SK-N-SH (cell line): ENCODE measurements at regions not wholly inside any gene's neighbourhood (a gene's known extent, or its start where the extent isn't known, plus 50 kb on each side); places are given as distances from the start of the nearest gene placed in this dataset.

Source experiments
- CTCF ChIA-PET: fragments of 300-600, 350-600 bp; formaldehyde crosslinking; extraction: SDS; loops from one replicate; lab custom pipeline; 2021; lab: Yijun Ruan, JAX
- POLR2A ChIA-PET: fragments of 350-600 bp; sonication (Branson Sonifier 250); formaldehyde crosslinking; extraction: SDS; loops from one replicate; lab custom pipeline; 2020; ENCODE audit warnings: antibody characterized with exemption, inconsistent platforms; lab: Yijun Ruan, JAX
- DNase-seq: peaks from one replicate; pipeline ENCODE4 v3.0.0; 2012
- H2AFZ ChIP-seq: fragments of 200-600 bp; sonication (generic); 2 replicates; pipeline ENCODE4 v1.8.1; 2016; ENCODE audit warnings: antibody characterized with exemption, mild to moderate bottlenecking, low read depth
- H3F3A ChIP-seq: fragments of 200-600 bp; sonication (generic); replicated peaks from 2 replicates; pipeline ENCODE3; 2016; ENCODE audit warnings: antibody characterized with exemption, mild to moderate bottlenecking; ENCODE audit not compliant: insufficient read depth
- H3K27ac ChIP-seq, 2 experiments: fragments of 200-500 bp in 1 of 2; fragments of 200-600 bp in 1 of 2; sonication (Bioruptor generic) in 1 of 2; sonication (generic), shearing (Covaris generic) in 1 of 2; 2 replicates each; pipeline versions ENCODE4 v1.5.1 to v1.6.1; 2014 to 2016; ENCODE audit warnings: low read depth in 2 of 2, inconsistent platforms in 1 of 2, low read length in 1 of 2, mild to moderate bottlenecking in 1 of 2, mixed read lengths in 1 of 2
- H3K27me3 ChIP-seq: fragments of 200-600 bp; sonication (generic), shearing (Covaris generic); 2 replicates; pipeline ENCODE4 v1.6.1; 2016; ENCODE audit warnings: mixed run types; ENCODE audit not compliant: insufficient read depth
- H3K36me3 ChIP-seq, 2 experiments: fragments of 200-500 bp in 1 of 2; fragments of 200-600 bp in 1 of 2; sonication (Bioruptor generic) in 1 of 2; sonication (generic) in 1 of 2; replicated peaks in 1 of 2; 2 replicates each; pipeline versions ENCODE3 to v1.5.1; 2014 to 2016; ENCODE audit warnings: low read length in 1 of 2, mild to moderate bottlenecking in 1 of 2; ENCODE audit not compliant: insufficient read depth in 2 of 2, control insufficient read depth in 1 of 2
- H3K4me1 ChIP-seq, 2 experiments: fragments of 200-500 bp in 1 of 2; fragments of 200-600 bp in 1 of 2; sonication (Bioruptor generic) in 1 of 2; sonication (generic), shearing (Covaris generic) in 1 of 2; 2 replicates each; pipeline versions ENCODE4 v1.5.1 to v1.6.1; 2014 to 2016; ENCODE audit warnings: low read depth in 1 of 2, low read length in 1 of 2, mixed run types in 1 of 2; ENCODE audit not compliant: insufficient read depth in 2 of 2, control insufficient read depth in 1 of 2
- H3K4me2 ChIP-seq: fragments of 200-600 bp; sonication (generic), shearing (Covaris generic); 2 replicates; pipeline ENCODE4 v1.6.1; 2017; ENCODE audit warnings: mixed run types
- H3K4me3 ChIP-seq, 2 experiments: fragments of 200-500 bp in 1 of 2; fragments of 200-600 bp in 1 of 2; sonication (Bioruptor generic) in 1 of 2; sonication (generic), shearing (Covaris generic) in 1 of 2; 2 replicates each; pipeline versions ENCODE4 v1.5.1 to v1.8.1; 2014 to 2016; ENCODE audit warnings: low read depth in 2 of 2, inconsistent platforms in 1 of 2, low read length in 1 of 2, mild to moderate bottlenecking in 1 of 2, mixed read lengths in 1 of 2, moderate library complexity in 1 of 2
- H3K79me2 ChIP-seq: fragments of 200-600 bp; sonication (generic); 2 replicates; pipeline ENCODE4 v1.8.1; 2017; ENCODE audit warnings: mild to moderate bottlenecking; ENCODE audit not compliant: insufficient read depth
- H3K9ac ChIP-seq: fragments of 200-600 bp; sonication (generic); 2 replicates; pipeline ENCODE4 v1.6.1; 2017; ENCODE audit warnings: mixed run types
- H3K9me2 ChIP-seq: fragments of 200-600 bp; sonication (generic); 2 replicates; pipeline ENCODE4 v1.6.1; 2017; ENCODE audit warnings: mixed run types
- H3K9me3 ChIP-seq: fragments of 200-600 bp; sonication (generic); 2 replicates; pipeline ENCODE4 v1.6.1; 2017; ENCODE audit warnings: mixed run types, mild to moderate bottlenecking, moderate library complexity
- H4K20me1 ChIP-seq: fragments of 200-600 bp; sonication (generic); 2 replicates; pipeline ENCODE4 v1.6.1; 2017; ENCODE audit warnings: mild to moderate bottlenecking, mixed run types; ENCODE audit not compliant: insufficient read depth
- EZH2phosphoT487 ChIP-seq: fragments of 200-600 bp; sonication (generic); IDR thresholded peaks from 2 replicates; pipeline ENCODE4 v1.6.1; 2017; ENCODE audit warnings: low read depth, mixed run types, mild to moderate bottlenecking, antibody characterized with exemption, moderate library complexity, borderline replicate concordance
- FOXJ3 ChIP-seq: sonication (generic); formaldehyde crosslinking; IDR thresholded peaks from 2 replicates; pipeline ENCODE4 v1.5.1; 2020; ENCODE audit warnings: mild to moderate bottlenecking, missing genetic modification reagents
- FOXM1 ChIP-seq: IDR thresholded peaks from 2 replicates; pipeline ENCODE4 v1.4.0; 2012; ENCODE audit warnings: low read depth, mild to moderate bottlenecking
- PBX3 ChIP-seq: IDR thresholded peaks from 2 replicates; pipeline ENCODE4; 2012
- POLR2AphosphoS5 ChIP-seq: IDR thresholded peaks from 2 replicates; pipeline ENCODE4 v1.6.1; 2012; ENCODE audit warnings: low read depth, low read length
- RAD21 ChIP-seq: IDR thresholded peaks from 2 replicates; pipeline ENCODE4 v1.6.1; 2012; ENCODE audit warnings: mild to moderate bottlenecking, low read length
- RCOR1 ChIP-seq: fragments of 150-350 bp; IDR thresholded peaks from 2 replicates; pipeline ENCODE4 v1.6.1; 2017; ENCODE audit warnings: antibody characterized with exemption, low read length
- REST ChIP-seq: IDR thresholded peaks from 2 replicates; pipeline ENCODE4 v1.6.1; 2012; ENCODE audit warnings: mild to moderate bottlenecking, low read depth, low read length, moderate library complexity
- RXRA ChIP-seq: IDR thresholded peaks from 2 replicates; pipeline ENCODE4 v1.4.0; 2012; ENCODE audit warnings: low read depth, mild to moderate bottlenecking, borderline replicate concordance
- SIN3A ChIP-seq: IDR thresholded peaks from 2 replicates; pipeline ENCODE4 v1.6.1; 2012; ENCODE audit warnings: low read depth, mild to moderate bottlenecking, low read length, moderate library complexity, borderline replicate concordance
- SMC3 ChIP-seq: IDR thresholded peaks from 2 replicates; pipeline ENCODE4 v1.6.1; 2012; ENCODE audit warnings: low read depth, low read length, improper control_type of control experiment
- TAF1 ChIP-seq: IDR thresholded peaks from 2 replicates; pipeline ENCODE4 v1.6.1; 2012; ENCODE audit warnings: low read depth, mild to moderate bottlenecking, low read length, moderate library complexity, borderline replicate concordance
- TCF12 ChIP-seq: IDR thresholded peaks from 2 replicates; pipeline ENCODE4 v1.4.0; 2012
- WGBS: methylation state at CpG from one replicate; pipeline ENCODE4 v1.1.6; 2017; ENCODE audit warnings: low lambda C conversion rate; 5-methylcytosine and 5-hydroxymethylcytosine counted together
- TF ChIP-seq, protein P1 (sequence below): IDR thresholded peaks from 2 replicates; pipeline ENCODE4 v1.4.0; 2012; ENCODE audit warnings: low read depth, borderline replicate concordance
- TF ChIP-seq, protein P2 (sequence below): IDR thresholded peaks from 2 replicates; pipeline ENCODE4 v1.4.0; 2012; ENCODE audit warnings: low read depth
- TF ChIP-seq, protein P3 (sequence below): IDR thresholded peaks from 2 replicates; pipeline ENCODE4 v1.4.0; 2012; ENCODE audit warnings: low read depth, borderline replicate concordance

DNA sequence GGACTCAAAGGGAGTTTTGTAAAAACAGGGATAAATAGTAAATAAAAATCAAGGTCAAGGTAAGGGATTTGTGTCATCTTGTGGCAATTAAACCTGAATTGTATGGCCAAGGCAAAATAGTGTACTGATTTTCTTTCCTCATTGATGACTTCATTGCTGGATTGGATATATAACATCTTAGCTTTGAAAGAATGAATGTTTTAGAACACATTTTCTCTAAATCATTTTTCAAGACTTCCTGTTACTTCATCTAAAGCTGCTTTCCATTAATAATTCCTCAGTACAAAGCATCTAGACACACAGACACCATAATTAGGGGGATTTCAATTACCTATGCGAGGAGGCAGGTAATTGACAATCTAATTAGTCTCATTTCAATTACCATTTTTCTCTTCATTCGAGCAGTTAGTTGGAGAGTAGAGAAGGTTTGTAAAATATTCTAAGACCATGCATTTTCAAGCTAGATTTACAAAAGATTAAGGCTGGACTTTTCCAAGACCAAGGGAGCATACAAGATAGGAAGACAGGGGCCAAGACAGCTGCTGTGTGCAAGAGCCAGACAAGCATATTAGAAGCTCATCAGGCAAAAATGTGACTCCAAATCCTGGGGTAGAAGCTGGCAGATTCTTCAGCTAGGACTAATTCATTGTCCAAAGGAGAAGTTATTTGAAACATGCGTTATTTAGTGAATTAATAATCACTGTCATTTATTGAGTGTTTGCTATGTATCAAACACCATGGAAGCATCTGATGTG, 253.6 kb downstream of the EPHA4 start:
- H3K27me3 ChIP-seq = no peaks in the 10 kb centered on the region
- CTCF ChIA-PET = no interaction called here
- WGBS = 2% methylated on average over 3 of the region's 3 CpGs
- H3F3A ChIP-seq = no peaks in the 10 kb centered on the region
- POLR2A ChIA-PET = no interaction called here
- H3K9ac ChIP-seq = no peak overlapping the region
- no peaks in the 10 kb centered on the region for H3K36me3 ChIP-seq
- H3K4me2 ChIP-seq = no peak overlapping the region
- DNase-seq = no peak
- no peaks in the 10 kb centered on the region for H3K4me1 ChIP-seq
- no peaks in the 10 kb centered on the region for H4K20me1 ChIP-seq
- H3K4me3 ChIP-seq = no peak overlapping the region
- H3K9me2 ChIP-seq = no peaks in the 10 kb centered on the region
- TF ChIP-seq EZH2phosphoT487 (no peak), RXRA (no peak), TAF1 (no peak), REST (no peak), SIN3A (no peak), SMC3 (no peak), POLR2AphosphoS5 (no peak), FOXJ3 (CRISPR knock-in tag) (no peak), FOXM1 (no peak), TCF12 (no peak), PBX3 (no peak), RCOR1 (no peak), RAD21 (no peak)
- TF ChIP-seq, protein P1, sequence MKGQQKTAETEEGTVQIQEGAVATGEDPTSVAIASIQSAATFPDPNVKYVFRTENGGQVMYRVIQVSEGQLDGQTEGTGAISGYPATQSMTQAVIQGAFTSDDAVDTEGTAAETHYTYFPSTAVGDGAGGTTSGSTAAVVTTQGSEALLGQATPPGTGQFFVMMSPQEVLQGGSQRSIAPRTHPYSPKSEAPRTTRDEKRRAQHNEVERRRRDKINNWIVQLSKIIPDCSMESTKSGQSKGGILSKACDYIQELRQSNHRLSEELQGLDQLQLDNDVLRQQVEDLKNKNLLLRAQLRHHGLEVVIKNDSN = no peak
- TF ChIP-seq, protein P2, sequence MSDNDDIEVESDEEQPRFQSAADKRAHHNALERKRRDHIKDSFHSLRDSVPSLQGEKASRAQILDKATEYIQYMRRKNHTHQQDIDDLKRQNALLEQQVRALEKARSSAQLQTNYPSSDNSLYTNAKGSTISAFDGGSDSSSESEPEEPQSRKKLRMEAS = no peak
- TF ChIP-seq, protein P3, sequence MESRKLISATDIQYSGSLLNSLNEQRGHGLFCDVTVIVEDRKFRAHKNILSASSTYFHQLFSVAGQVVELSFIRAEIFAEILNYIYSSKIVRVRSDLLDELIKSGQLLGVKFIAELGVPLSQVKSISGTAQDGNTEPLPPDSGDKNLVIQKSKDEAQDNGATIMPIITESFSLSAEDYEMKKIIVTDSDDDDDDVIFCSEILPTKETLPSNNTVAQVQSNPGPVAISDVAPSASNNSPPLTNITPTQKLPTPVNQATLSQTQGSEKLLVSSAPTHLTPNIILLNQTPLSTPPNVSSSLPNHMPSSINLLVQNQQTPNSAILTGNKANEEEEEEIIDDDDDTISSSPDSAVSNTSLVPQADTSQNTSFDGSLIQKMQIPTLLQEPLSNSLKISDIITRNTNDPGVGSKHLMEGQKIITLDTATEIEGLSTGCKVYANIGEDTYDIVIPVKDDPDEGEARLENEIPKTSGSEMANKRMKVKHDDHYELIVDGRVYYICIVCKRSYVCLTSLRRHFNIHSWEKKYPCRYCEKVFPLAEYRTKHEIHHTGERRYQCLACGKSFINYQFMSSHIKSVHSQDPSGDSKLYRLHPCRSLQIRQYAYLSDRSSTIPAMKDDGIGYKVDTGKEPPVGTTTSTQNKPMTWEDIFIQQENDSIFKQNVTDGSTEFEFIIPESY = no peak
- TF ChIP-seq, all 33 proteins: peak for 0
- Histone ChIP-seq H2AFZ (no peak overlapping the region), H3K79me2 (no peaks in the 10 kb centered on the region), H3K9me3 (no peaks in the 10 kb centered on the region), H3K27ac (no peak overlapping the region)
